Dendritic cell treated with granulocyte-macrophage colony-stimulating factor and Interleukin-4, amounts not matched to agents 40 ng/mL and 50 ng/mL, for 4 days (primary cell): ENCODE measurements at regions not wholly inside any gene's neighbourhood (a gene's known extent, or its start where the extent isn't known, plus 50 kb on each side); places are given as distances from the start of the nearest gene placed in this dataset.

ENCODE experiments used
- H3K27ac Mint-ChIP-seq: one replicate; pipeline ENCODE4 v1.8.0; 2022; ENCODE audit warnings: mild to moderate bottlenecking, mixed read lengths
- H3K27me3 Mint-ChIP-seq: one replicate; pipeline ENCODE4 v1.8.0; 2022; ENCODE audit warnings: mild to moderate bottlenecking, mixed read lengths
- H3K36me3 Mint-ChIP-seq: one replicate; pipeline ENCODE4 v1.8.0; 2022; ENCODE audit warnings: low read depth, mixed read lengths
- H3K4me1 Mint-ChIP-seq: one replicate; pipeline ENCODE4 v1.8.0; 2022; ENCODE audit warnings: low read depth, mixed read lengths
- H3K4me3 Mint-ChIP-seq: one replicate; pipeline ENCODE4 v1.8.0; 2022; ENCODE audit warnings: mild to moderate bottlenecking, moderate library complexity, mixed read lengths
- H3K9me3 Mint-ChIP-seq: one replicate; pipeline ENCODE4 v1.8.0; 2022; ENCODE audit warnings: mixed read lengths
- intact Hi-C: fragments of 100-400 bp; cut with micrococcal nuclease; formaldehyde crosslinking; loops from one replicate; pipeline ENCODE4 v1.15.0; 2022

GRCh38 chr7:88460650-88461049, 154.0 kb upstream of the STEAP4 start:
- H3K27ac Mint-ChIP-seq = no peak overlapping the region
- H3K4me3 Mint-ChIP-seq = no peak overlapping the region
- intact Hi-C loops = no loop called here
- H3K9me3 Mint-ChIP-seq = no peaks in the 10 kb centered on the region
- no peaks in the 10 kb centered on the region for H3K4me1 Mint-ChIP-seq
- H3K27me3 Mint-ChIP-seq = peaks cover 2% of the 10 kb centered on the region
- H3K36me3 Mint-ChIP-seq = no peaks in the 10 kb centered on the region

- H3K27me3 Mint-ChIP-seq = peaks cover 2% of the 10 kb centered on the region
- H3K27ac Mint-ChIP-seq = no peak overlapping the region
- no peaks in the 10 kb centered on the region for H3K36me3 Mint-ChIP-seq
- intact Hi-C loops = no loop called here
- no peak overlapping the region for H3K4me3 Mint-ChIP-seq
- H3K9me3 Mint-ChIP-seq = no peaks in the 10 kb centered on the region
- H3K4me1 Mint-ChIP-seq = no peaks in the 10 kb centered on the region
These were observed 152.3 kb upstream of the STEAP4 start for GRCh38 chr7:88458946-88459345.

- H3K4me1 Mint-ChIP-seq = no peaks in the 10 kb centered on the region
- intact Hi-C loops = no loop called here
These were observed 151.6 kb upstream of the STEAP4 start for GRCh38 chr7:88458279-88458678.

DNA sequence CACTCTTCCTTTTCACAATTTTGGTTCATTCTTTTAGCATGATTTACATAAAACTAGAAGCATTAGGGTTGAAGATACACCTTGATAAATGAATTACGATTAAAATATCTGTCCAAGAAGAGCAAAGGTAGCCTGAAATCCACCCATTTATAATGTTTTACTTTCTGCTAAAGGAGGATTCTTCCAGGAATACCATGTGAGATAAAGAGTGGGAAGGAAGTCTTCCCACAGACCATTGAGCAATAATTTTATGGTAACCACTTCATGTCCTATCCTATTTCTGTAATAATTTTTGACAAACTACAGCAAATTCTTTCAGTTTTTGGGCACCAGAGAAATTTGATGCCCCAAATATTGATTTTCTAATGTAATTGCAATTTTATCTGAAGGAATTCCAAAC, 150.6 kb upstream of the STEAP4 start:
- Mint-ChIP-seq H3K36me3 (no peaks in the 10 kb centered on the region), H3K4me1 (no peaks in the 10 kb centered on the region), H3K9me3 (no peaks in the 10 kb centered on the region), H3K27ac (no peak overlapping the region), H3K27me3 (peaks cover 2% of the 10 kb centered on the region), H3K4me3 (no peak overlapping the region)
- intact Hi-C loops = no loop called here

More at GRCh38 chr7:88458279-88458678, 151.6 kb upstream of the STEAP4 start:
- H3K27ac Mint-ChIP-seq = no peak overlapping the region
- H3K9me3 Mint-ChIP-seq = no peaks in the 10 kb centered on the region
- H3K4me3 Mint-ChIP-seq = no peak overlapping the region
- no peaks in the 10 kb centered on the region for H3K36me3 Mint-ChIP-seq
- peaks cover 2% of the 10 kb centered on the region for H3K27me3 Mint-ChIP-seq

DNA sequence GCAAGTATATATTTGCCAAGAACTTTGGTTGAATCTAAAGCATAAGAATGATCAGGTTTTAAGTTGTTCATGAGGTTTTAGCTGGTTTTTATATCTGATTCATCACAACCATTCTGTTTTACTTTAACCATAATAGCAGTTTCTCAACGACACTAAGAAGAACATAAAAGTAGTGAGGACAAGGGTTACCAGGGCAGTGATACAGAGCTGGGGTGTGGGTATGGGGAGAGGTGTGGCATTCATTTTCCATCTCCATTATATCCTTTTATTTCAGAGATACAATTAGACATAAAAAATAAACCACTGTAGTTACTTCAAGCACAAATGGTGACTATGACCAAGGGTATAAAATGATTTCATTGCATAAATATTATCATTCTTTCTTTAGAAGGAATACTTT, 149.8 kb upstream of the STEAP4 start:
- Mint-ChIP-seq H3K4me3 (no peak overlapping the region), H3K36me3 (no peaks in the 10 kb centered on the region), H3K4me1 (no peaks in the 10 kb centered on the region), H3K27ac (no peak overlapping the region), H3K27me3 (peaks cover 2% of the 10 kb centered on the region), H3K9me3 (no peaks in the 10 kb centered on the region)
- intact Hi-C loops = no loop called here

DNA sequence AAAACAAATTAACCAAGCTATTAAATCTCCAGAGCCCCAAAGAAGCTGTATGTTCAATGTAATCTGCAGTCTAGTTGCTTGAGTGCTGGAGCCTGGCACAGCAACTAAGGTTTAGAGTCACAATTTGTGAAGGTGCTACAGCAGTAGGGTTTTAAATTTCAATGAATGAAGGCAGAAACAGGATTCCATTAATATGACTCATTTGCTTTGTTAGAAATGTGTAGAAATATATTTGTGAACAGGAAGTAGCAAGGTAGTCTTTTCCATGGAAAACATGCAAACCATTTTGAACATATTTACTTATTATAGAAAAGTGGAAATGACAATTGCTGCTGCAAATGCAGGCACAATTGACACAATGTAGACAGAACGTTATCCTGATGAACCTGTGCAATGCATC, 149.0 kb upstream of the STEAP4 start:
- Mint-ChIP-seq H3K27me3 (no peaks in the 10 kb centered on the region), H3K27ac (no peak overlapping the region), H3K4me3 (no peak overlapping the region), H3K4me1 (no peaks in the 10 kb centered on the region), H3K9me3 (no peaks in the 10 kb centered on the region), H3K36me3 (no peaks in the 10 kb centered on the region)
- intact Hi-C loops = no loop called here

- Mint-ChIP-seq H3K36me3 (no peaks in the 10 kb centered on the region), H3K27ac (no peak overlapping the region), H3K27me3 (no peaks in the 10 kb centered on the region), H3K4me1 (no peaks in the 10 kb centered on the region), H3K9me3 (no peaks in the 10 kb centered on the region), H3K4me3 (no peak overlapping the region)
- intact Hi-C loops = no loop called here
These were observed 146.0 kb upstream of the STEAP4 start for GRCh38 chr7:88452646-88453045.

- Mint-ChIP-seq H3K36me3 (no peaks in the 10 kb centered on the region), H3K27me3 (no peaks in the 10 kb centered on the region), H3K4me1 (peaks cover 10% of the 10 kb centered on the region), H3K4me3 (no peak overlapping the region), H3K27ac (no peak overlapping the region), H3K9me3 (no peaks in the 10 kb centered on the region)
- intact Hi-C loops = no loop called here
These were observed 144.2 kb upstream of the STEAP4 start for GRCh38 chr7:88450874-88451273.

- Mint-ChIP-seq H3K27me3 (no peaks in the 10 kb centered on the region), H3K27ac (no peak overlapping the region), H3K36me3 (no peaks in the 10 kb centered on the region)
These were observed 142.7 kb upstream of the STEAP4 start for GRCh38 chr7:88449410-88449809.

GRCh38 chr7:88442413-88442812, 135.7 kb upstream of the STEAP4 start:
- Mint-ChIP-seq H3K4me1 (peaks cover 10% of the 10 kb centered on the region), H3K4me3 (no peak overlapping the region), H3K27me3 (no peaks in the 10 kb centered on the region), H3K27ac (no peak overlapping the region), H3K9me3 (no peaks in the 10 kb centered on the region), H3K36me3 (no peaks in the 10 kb centered on the region)
- intact Hi-C loops = no loop called here

More at GRCh38 chr7:88449410-88449809, 142.7 kb upstream of the STEAP4 start:
- no peaks in the 10 kb centered on the region for H3K9me3 Mint-ChIP-seq
- H3K4me1 Mint-ChIP-seq = peaks cover 10% of the 10 kb centered on the region
- H3K4me3 Mint-ChIP-seq = no peak overlapping the region
- intact Hi-C loops = no loop called here

- H3K4me3 Mint-ChIP-seq = no peak overlapping the region
- H3K27me3 Mint-ChIP-seq = no peaks in the 10 kb centered on the region
- H3K36me3 Mint-ChIP-seq = no peaks in the 10 kb centered on the region
- H3K27ac Mint-ChIP-seq = no peak overlapping the region
- intact Hi-C loops = no loop called here
- no peaks in the 10 kb centered on the region for H3K9me3 Mint-ChIP-seq
- no peaks in the 10 kb centered on the region for H3K4me1 Mint-ChIP-seq
These were observed 130.4 kb upstream of the STEAP4 start for GRCh38 chr7:88437132-88437531.

- H3K9me3 Mint-ChIP-seq = no peaks in the 10 kb centered on the region
- H3K27me3 Mint-ChIP-seq = no peaks in the 10 kb centered on the region
- no peaks in the 10 kb centered on the region for H3K4me1 Mint-ChIP-seq
- no peak overlapping the region for H3K4me3 Mint-ChIP-seq
- no peaks in the 10 kb centered on the region for H3K36me3 Mint-ChIP-seq
- no peak overlapping the region for H3K27ac Mint-ChIP-seq
- intact Hi-C loops = no loop called here
These were observed 125.6 kb upstream of the STEAP4 start for GRCh38 chr7:88432301-88432700.

DNA sequence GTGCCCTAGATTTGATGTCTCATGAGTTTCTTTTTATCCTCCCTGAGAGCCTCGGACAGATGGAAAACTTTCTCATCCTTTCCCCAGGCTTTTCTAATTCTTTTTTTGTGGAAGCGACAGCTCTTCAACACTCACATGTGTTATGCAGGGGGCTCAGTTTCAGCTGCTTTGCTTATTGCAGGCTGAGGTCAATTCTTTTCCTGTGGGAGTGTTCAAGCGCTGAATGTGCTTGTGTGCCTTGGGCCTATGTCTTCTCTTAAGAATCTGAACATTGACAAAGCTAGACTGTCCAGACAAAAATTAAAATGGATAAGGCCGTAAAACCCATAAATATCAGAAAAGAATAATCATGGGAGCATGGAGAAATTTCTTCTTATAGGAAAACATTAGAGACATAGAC, 125.2 kb upstream of the STEAP4 start:
- Mint-ChIP-seq H3K27me3 (no peaks in the 10 kb centered on the region), H3K9me3 (no peaks in the 10 kb centered on the region), H3K4me1 (no peaks in the 10 kb centered on the region), H3K27ac (no peak overlapping the region), H3K4me3 (no peak overlapping the region), H3K36me3 (no peaks in the 10 kb centered on the region)
- intact Hi-C loops = no loop called here

DNA sequence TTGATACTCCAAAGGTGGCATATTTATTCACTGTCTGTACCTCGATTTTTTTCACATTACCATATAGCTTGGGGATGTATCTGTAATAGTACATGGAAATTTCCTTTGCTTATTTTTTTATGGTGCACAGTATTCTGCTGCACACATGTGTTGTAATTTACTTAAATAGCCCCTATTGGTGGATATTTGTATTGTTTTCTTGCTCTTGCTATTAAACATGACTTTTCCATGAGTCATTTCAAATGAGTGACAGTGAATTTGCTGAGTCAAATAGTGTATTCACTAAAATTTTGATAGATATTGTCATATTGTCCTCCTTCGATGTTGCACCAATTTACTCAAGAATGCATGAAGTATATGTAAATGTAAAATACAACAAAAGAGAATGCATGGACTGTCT, 122.7 kb upstream of the STEAP4 start:
- H3K9me3 Mint-ChIP-seq = no peaks in the 10 kb centered on the region
- no peak overlapping the region for H3K27ac Mint-ChIP-seq
- intact Hi-C loops = no loop called here
- no peak overlapping the region for H3K4me3 Mint-ChIP-seq
- H3K27me3 Mint-ChIP-seq = no peaks in the 10 kb centered on the region
- H3K4me1 Mint-ChIP-seq = no peaks in the 10 kb centered on the region
- H3K36me3 Mint-ChIP-seq = no peaks in the 10 kb centered on the region

GRCh38 chr7:88402529-88402928, 95.8 kb upstream of the STEAP4 start:
- Mint-ChIP-seq H3K27ac (no peak overlapping the region), H3K27me3 (no peaks in the 10 kb centered on the region), H3K9me3 (peaks cover 1% of the 10 kb centered on the region), H3K4me1 (no peaks in the 10 kb centered on the region), H3K36me3 (no peaks in the 10 kb centered on the region), H3K4me3 (no peak overlapping the region)
- intact Hi-C loops = no loop called here
